CD14-positive monocyte (primary cell): ENCODE measurements at regions not wholly inside any gene's neighbourhood (a gene's known extent, or its start where the extent isn't known, plus 50 kb on each side); places are given as distances from the start of the nearest gene placed in this dataset. TPM values are rescaled to one million over a fixed set of nuclear protein-coding genes. Genes with fewer than 3 reads are reported as not detected.

ENCODE experiments used
- DNase-seq, 3 donors: peaks; one replicate each; pipeline ENCODE4 v3.0.0-alpha.2; 2011 to 2022
- H2AFZ ChIP-seq: 2 replicates; pipeline ENCODE4 v1.6.0; 2012; ENCODE audit warnings: mild to moderate bottlenecking, low read depth, low read length, inconsistent platforms; ENCODE audit not compliant: insufficient read depth, poor library complexity, severe bottlenecking
- H3K27ac ChIP-seq, 2 donors: 1 replicate in 1 of 2; 2 replicates in 1 of 2; pipeline ENCODE4 v1.5.1; 2012 to 2013; ENCODE audit warnings: low read length in 2 of 2, control low read depth in 1 of 2, inconsistent platforms in 1 of 2, low read depth in 1 of 2, mild to moderate bottlenecking in 1 of 2
- H3K27me3 ChIP-seq, 2 donors: one replicate each; pipeline versions ENCODE4 v1.6.0 to v1.6.1; 2011 to 2013; ENCODE audit warnings: low read length in 2 of 2; ENCODE audit not compliant: control insufficient read depth in 2 of 2, insufficient read depth in 2 of 2
- H3K36me3 ChIP-seq, 2 donors: replicated peaks in 1 of 2; 1 replicate in 1 of 2; 2 replicates in 1 of 2; pipeline versions ENCODE4 v1.5.1 to v1.6.1; 2012 to 2013; ENCODE audit warnings: low read length in 2 of 2, control low read depth in 1 of 2, inconsistent platforms in 1 of 2, mild to moderate bottlenecking in 1 of 2; ENCODE audit not compliant: insufficient read depth in 2 of 2, control insufficient read depth in 1 of 2
- H3K4me1 ChIP-seq, 2 donors: 1 replicate in 1 of 2; 2 replicates in 1 of 2; pipeline versions ENCODE4 v1.5.1 to v1.6.1; 2012 to 2013; ENCODE audit warnings: low read length in 2 of 2, control low read depth in 1 of 2, inconsistent platforms in 1 of 2, mild to moderate bottlenecking in 1 of 2, moderate library complexity in 1 of 2; ENCODE audit not compliant: insufficient read depth in 2 of 2, control insufficient read depth in 1 of 2
- H3K4me2 ChIP-seq: replicated peaks from 2 replicates; pipeline ENCODE3; 2012; ENCODE audit warnings: low read length, moderate library complexity, mild to moderate bottlenecking; ENCODE audit not compliant: poor library complexity, severe bottlenecking; ENCODE audit errors: extremely low read depth
- H3K4me3 ChIP-seq, 3 experiments: fragments of 200-600 bp in 1 of 3; sonication (generic) in 1 of 3; replicated peaks in 1 of 3; 1 replicate in 2 of 3; 2 replicates in 1 of 3; pipeline ENCODE4 v1.5.1; 2011 to 2013; ENCODE audit warnings: low read length in 3 of 3, mild to moderate bottlenecking in 3 of 3, control low read depth in 2 of 3, low read depth in 2 of 3, inconsistent platforms in 1 of 3, moderate library complexity in 1 of 3
- H3K79me2 ChIP-seq: 2 replicates; pipeline ENCODE4 v1.6.0; 2012; ENCODE audit warnings: mild to moderate bottlenecking, control low read depth, inconsistent platforms, low read length, moderate library complexity; ENCODE audit not compliant: insufficient read depth
- H3K9ac ChIP-seq: 2 replicates; pipeline ENCODE4 v1.6.0; 2017; ENCODE audit warnings: low read length, mild to moderate bottlenecking; ENCODE audit not compliant: insufficient read depth, poor library complexity, severe bottlenecking
- H3K9me3 ChIP-seq, 2 donors: replicated peaks in 1 of 2; 1 replicate in 1 of 2; 2 replicates in 1 of 2; pipeline versions ENCODE4 v1.5.1 to v1.6.1; 2012 to 2013; ENCODE audit warnings: low read length in 2 of 2, control low read depth in 1 of 2; ENCODE audit not compliant: control insufficient read depth in 1 of 2, insufficient read depth in 1 of 2
- H4K20me1 ChIP-seq: 2 replicates; pipeline ENCODE4 v1.6.0; 2012; ENCODE audit warnings: mild to moderate bottlenecking, low read length, control low read depth, moderate library complexity; ENCODE audit not compliant: insufficient read depth
- H3K27ac Mint-ChIP-seq, 7 donors: one replicate each; pipeline ENCODE4 v1.8.0; 2020; ENCODE audit warnings: mild to moderate bottlenecking in 7 of 7, mixed read lengths in 7 of 7, moderate library complexity in 6 of 7, inconsistent platforms in 2 of 7
- H3K27me3 Mint-ChIP-seq, 3 donors: one replicate each; pipeline ENCODE4 v1.8.0; 2021 to 2022; ENCODE audit warnings: low read depth in 3 of 3, mild to moderate bottlenecking in 3 of 3, mixed read lengths in 3 of 3, moderate library complexity in 3 of 3, inconsistent platforms in 1 of 3
- H3K36me3 Mint-ChIP-seq, 2 donors: one replicate each; pipeline ENCODE4 v1.8.0; 2020; ENCODE audit warnings: mixed read lengths in 2 of 2, inconsistent platforms in 1 of 2, mild to moderate bottlenecking in 1 of 2
- H3K4me1 Mint-ChIP-seq: one replicate; pipeline ENCODE4 v1.8.0; 2020; ENCODE audit warnings: mild to moderate bottlenecking, mixed read lengths
- H3K4me3 Mint-ChIP-seq, 2 donors: one replicate each; pipeline ENCODE4 v1.8.0; 2020; ENCODE audit warnings: mild to moderate bottlenecking in 2 of 2, mixed read lengths in 2 of 2, moderate library complexity in 1 of 2
- H3K9me3 Mint-ChIP-seq, 7 donors: one replicate each; pipeline ENCODE4 v1.8.0; 2020 to 2022; ENCODE audit warnings: mixed read lengths in 7 of 7, mild to moderate bottlenecking in 6 of 7, moderate library complexity in 6 of 7, inconsistent platforms in 2 of 7
- intact Hi-C, 2 donors: fragments of 100-400 bp; cut with micrococcal nuclease; formaldehyde crosslinking; loops; one replicate each; pipeline versions ENCODE4 v1.15.0 to v1.15.1; 2023
- small RNA-seq: library from RNA; depleted of rRNA; stranded (forward); fragments of <200 nt; gene quantifications from one replicate; pipeline ENCODE3, GENCODE V24; 2012; ENCODE audit warnings: low read depth; ENCODE audit not compliant: insufficient read length
- TF ChIP-seq, protein P1 (sequence below): fragments of 200-600 bp; IDR thresholded peaks from one replicate; pipeline ENCODE4 v1.8.0; 2022; ENCODE audit warnings: antibody characterized with exemption, mild to moderate bottlenecking

DNA sequence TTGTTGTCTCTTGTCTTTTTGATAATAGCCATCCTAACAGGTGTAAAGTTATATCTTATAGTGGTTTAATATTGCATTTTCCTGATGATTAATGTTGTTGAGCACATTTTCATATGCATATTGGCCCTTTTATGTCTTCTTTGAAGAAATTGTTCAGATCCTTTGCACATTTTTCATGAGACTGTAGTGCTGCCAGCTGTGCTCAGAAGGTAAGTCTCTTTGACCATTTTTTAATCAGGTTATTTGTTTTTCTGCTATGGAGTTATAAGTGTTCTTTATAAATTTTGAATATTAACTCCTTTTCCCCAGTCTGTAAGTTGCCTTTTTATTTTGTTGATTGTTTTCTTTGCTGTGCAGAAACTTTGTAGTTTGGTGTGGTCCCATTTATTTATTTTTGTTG is 55.8 kb upstream of the ZNF184 start:
- Histone ChIP-seq H3K27ac (no peak overlapping the region), H3K9ac (no peak overlapping the region), H3K79me2 (no peaks in the 10 kb centered on the region), H3K36me3 (no peaks in the 10 kb centered on the region), H3K4me1 (no peaks in the 10 kb centered on the region), H3K4me3 (no peak overlapping the region), H4K20me1 (no peaks in the 10 kb centered on the region), H3K4me2 (no peak overlapping the region), H2AFZ (no peak overlapping the region), H3K9me3 (no peaks in the 10 kb centered on the region), H3K27me3 (peaks cover 12 to 14% of the 10 kb centered on the region in 2 donors)
- Mint-ChIP-seq H3K36me3 (no peaks in the 10 kb centered on the region), H3K27ac (no peak overlapping the region), H3K27me3 (peaks cover 15 to 28% (median 26%) of the 10 kb centered on the region in 3 donors), H3K9me3 (peaks cover 0 to 17% (median 8%) of the 10 kb centered on the region in 7 donors), H3K4me3 (peak overlapping the region in 1 of 2 donors; percentile 2), H3K4me1 (no peaks in the 10 kb centered on the region)
- intact Hi-C loops: no loop called here
- DNase-seq: no peak
- TF ChIP-seq, protein P1, sequence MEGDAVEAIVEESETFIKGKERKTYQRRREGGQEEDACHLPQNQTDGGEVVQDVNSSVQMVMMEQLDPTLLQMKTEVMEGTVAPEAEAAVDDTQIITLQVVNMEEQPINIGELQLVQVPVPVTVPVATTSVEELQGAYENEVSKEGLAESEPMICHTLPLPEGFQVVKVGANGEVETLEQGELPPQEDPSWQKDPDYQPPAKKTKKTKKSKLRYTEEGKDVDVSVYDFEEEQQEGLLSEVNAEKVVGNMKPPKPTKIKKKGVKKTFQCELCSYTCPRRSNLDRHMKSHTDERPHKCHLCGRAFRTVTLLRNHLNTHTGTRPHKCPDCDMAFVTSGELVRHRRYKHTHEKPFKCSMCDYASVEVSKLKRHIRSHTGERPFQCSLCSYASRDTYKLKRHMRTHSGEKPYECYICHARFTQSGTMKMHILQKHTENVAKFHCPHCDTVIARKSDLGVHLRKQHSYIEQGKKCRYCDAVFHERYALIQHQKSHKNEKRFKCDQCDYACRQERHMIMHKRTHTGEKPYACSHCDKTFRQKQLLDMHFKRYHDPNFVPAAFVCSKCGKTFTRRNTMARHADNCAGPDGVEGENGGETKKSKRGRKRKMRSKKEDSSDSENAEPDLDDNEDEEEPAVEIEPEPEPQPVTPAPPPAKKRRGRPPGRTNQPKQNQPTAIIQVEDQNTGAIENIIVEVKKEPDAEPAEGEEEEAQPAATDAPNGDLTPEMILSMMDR: no peak

Small RNAs in the stretch of these regions (small RNA-seq; reads per million reads assigned to genes)
- gene AL031229.1 (not detected), gene HIST1H4PS1 (not detected), gene RNU6-471P (not detected)
